NCI-H82 treated with DMSO at 0.1 percent for 48 hours (cell line): ENCODE measurements at regions not wholly inside any gene's neighbourhood (a gene's known extent, or its start where the extent isn't known, plus 50 kb on each side); places are given as distances from the start of the nearest gene placed in this dataset.

Experiments used
- DNase-seq: peaks from one replicate; lab custom pipeline; 2025; ENCODE audit not compliant: unreplicated experiment; lab: John Stamatoyannopoulos, UW

DNA sequence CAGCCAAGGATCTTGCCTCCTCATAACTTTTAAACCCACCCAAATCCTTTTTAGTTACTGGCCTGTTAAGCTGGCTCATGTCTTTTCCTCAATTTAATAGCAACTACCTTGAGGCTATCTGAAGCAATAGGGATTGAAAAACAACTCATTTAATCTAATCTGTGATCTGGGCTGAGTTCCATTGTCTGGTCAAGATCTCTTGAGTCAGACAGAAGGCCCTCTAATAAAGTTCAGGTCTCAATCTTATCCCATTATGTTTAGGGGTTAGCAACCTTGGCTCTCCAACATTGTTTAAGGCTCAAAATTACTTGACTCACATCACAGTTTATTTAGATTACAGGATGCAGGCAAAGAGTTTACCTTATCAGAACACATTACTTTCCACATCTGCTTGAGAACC lies 436.1 kb downstream of the ANKRD50 start:
- DNase-seq: peak; percentile 16

- no peak for DNase-seq
These were observed 434.8 kb downstream of the ANKRD50 start for GRCh38 chr4:124277691-124278090.

DNA sequence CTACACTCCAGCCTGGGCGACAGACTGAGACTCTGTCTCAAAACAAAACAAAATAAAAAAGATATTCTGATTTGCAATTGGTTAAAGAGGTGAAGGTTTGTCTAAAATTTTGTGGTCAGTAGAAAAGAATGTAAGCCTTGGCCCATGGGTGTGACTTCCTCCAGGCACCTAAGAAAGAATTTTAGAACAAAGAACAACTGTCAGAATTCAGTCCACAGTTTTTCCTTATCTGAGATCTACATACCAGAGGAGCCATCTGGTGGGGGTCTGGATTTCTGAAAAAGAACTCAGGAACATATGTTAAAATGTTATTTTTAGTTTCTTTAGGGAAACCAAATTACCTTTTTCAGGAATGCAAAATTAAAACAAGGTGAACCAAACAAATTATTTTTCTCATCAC lies 434.1 kb downstream of the ANKRD50 start:
- no peak for DNase-seq

- peak; percentile 71 for DNase-seq
These were observed 432.8 kb downstream of the ANKRD50 start for GRCh38 chr4:124279741-124280140.

DNA sequence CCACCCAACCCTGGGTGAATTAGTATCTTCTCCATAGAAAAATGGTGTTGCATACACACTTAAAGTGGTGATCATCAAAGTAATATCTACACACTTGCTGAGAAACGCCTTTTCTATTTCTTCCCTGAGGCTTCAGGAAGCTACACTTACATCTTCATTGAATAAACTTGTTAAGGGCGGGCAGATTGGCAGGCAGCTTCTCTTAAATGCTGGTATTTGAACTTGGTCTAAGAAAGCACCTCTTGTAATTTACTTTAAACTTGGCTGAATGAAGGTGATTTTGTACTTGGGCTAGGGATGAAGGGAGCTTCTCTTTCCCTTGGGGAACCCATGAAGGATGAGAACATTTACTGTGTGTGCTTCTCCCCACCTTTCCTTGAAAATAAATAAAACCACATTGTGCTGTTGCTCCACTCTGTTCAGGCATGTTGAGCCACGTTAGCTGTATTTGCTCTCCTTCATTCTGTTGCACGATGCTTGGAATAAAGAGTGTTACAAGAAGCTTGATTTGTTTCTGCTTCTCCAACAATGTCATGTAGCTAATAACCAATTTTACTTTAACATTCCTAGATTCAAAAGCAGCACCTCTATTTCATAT lies 430.1 kb downstream of the ANKRD50 start:
- no peak for DNase-seq

DNA sequence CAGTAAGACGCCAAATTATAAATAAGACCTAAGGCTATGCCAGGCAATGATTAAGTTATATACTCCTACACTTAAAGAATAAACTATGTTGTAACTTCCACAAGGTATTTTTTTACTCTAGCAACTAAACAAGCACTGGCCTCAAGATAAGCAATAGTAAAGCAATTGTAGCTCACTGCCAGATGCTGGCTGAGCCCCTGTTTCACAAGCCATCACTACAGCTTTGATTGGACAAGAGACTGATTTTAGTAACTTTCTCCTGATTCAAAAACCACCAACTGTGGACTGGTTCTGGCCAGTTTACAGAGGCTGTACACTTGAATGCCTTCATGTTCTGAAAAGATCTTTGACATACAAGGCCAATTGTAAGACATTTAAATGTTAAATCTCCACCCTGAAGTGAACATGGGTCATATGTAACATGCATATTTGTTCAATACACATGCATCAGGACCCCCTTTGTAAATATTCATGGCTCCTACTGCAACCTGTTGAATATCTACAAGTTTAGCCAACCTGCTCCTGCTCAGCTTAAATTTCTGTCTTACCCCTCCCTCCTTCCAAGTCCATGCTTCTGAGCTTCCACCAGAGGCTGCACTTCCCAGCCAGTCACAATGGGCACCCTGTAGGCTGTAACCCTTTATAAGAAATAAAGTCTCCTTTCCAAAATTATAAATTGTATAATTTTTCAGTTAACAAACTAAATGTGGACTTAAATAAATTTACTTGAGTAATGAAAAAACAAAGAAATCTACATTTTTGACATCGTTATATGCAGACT lies 423.6 kb downstream of the ANKRD50 start:
- DNase-seq: no peak

DNA sequence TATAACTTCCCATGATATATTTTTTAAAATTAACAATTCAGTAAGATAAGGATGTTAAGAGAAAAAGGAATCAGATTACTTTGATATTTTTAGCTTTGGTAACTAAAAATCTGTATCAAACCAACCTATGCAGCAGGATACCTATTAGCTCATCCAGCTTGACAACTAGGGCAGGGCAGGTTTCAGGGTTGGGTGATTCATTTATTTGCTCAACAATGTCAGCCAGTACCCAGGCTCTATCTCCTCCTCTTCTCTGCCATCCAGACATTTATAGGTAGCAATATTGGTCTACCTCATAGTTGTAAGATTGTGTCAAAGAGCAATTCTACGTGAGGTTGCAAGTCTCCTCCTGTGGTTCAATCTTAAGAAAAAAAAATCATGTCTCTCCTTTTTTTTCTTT lies 421.9 kb downstream of the ANKRD50 start:
- DNase-seq: no peak

DNA sequence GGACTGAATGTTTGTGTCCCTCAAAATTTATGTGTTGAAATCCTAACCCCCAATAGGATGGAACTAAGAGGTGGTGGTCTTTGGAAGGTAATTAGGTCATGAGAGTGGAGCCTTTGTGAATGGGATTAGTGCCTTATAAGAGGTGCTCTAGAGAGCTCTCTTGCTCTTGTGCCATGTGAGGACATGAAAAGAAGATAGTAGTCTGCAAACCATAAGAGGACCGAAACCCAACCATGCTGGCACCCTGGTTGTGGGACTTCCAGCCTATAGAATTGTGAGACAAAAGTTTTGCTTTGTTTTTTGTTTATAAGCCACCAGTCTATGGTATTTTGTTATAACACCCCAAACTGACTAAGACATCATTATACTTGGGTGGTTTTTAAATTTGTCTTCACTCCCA lies 417.1 kb downstream of the ANKRD50 start:
- DNase-seq: no peak

DNA sequence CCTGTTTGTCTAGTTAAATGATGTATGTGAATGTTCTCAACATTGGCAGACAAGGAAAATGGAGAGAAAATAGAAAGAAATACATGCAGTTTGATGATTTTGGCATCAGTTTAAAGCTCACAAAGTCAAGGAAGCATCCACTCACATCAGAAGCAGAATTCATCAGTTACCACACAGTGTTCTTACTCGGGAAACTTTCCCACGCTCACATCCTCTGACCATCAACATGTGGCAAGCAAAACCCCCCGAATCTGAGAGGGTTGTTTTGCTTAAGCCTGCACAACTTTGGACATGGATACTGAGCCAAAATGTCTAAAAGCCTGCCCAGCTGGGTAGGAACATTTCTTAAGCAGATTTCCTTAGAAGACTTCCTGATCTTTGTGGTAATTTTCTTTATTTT lies 407.6 kb downstream of the ANKRD50 start:
- DNase-seq: no peak

GRCh38 chr4:124306352-124306751 lies 406.2 kb downstream of the ANKRD50 start:
- DNase-seq: no peak

GRCh38 chr4:124307143-124307542 lies 405.4 kb downstream of the ANKRD50 start:
- no peak for DNase-seq

- no peak for DNase-seq
These were observed 394.2 kb downstream of the ANKRD50 start for GRCh38 chr4:124318292-124318691.

- DNase-seq: no peak
These were observed 391.2 kb downstream of the ANKRD50 start for GRCh38 chr4:124321364-124321763.

GRCh38 chr4:124322234-124323065 lies 390.1 kb downstream of the ANKRD50 start:
- DNase-seq: no peak

DNA sequence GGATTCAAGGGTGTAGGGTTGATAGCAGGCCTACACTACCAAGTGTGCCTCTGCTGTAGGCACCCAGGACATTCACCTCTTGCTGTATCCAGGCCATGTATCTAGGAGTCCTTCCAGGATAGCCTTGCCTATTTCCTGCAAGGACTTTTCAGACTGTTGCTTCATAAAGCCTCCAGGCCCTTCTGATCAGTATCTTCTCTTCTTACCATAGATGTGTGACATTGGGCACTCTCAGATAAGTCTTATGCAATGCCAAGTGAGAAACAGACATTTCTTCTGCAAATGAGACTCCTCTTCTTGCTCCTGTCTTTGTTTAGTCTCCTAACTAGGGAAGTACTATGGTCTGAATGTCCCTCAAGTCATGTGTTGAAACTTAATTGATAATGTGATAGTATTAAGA lies 386.8 kb downstream of the ANKRD50 start:
- DNase-seq: no peak

- DNase-seq: no peak
These were observed 383.4 kb downstream of the ANKRD50 start for GRCh38 chr4:124329134-124329533.

- DNase-seq: no peak
These were observed 382.5 kb downstream of the ANKRD50 start for GRCh38 chr4:124330045-124330444.

GRCh38 chr4:124331781-124332180 lies 380.8 kb downstream of the ANKRD50 start:
- DNase-seq: no peak

GRCh38 chr4:124333466-124333865 lies 379.1 kb downstream of the ANKRD50 start:
- DNase-seq: no peak

DNA sequence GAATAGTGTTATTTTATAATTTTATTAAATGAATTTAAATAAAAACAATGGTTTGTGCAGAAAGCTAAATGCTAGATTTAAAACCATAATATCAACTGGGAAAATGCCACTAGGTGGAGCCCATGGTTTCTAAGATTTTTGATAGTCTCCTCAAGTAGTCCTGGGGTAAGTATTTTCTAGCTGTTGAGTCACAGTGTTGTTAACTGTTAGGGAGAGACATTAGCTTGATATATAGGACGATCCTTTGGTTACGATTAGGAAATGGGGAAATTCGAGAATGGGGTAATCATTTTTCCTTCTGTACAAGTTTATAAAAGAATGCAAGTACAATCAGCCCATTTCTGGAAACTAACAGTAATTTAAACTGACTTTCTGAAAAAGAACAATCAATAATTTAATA lies 378.4 kb downstream of the ANKRD50 start:
- no peak for DNase-seq

GRCh38 chr4:124337874-124338273 lies 374.7 kb downstream of the ANKRD50 start:
- no peak for DNase-seq

- DNase-seq: no peak
These were observed 368.8 kb downstream of the ANKRD50 start for GRCh38 chr4:124343661-124344171.
